Breast epithelium (tissue), 3 donors: ENCODE measurements at regions not wholly inside any gene's neighbourhood (a gene's known extent, or its start where the extent isn't known, plus 50 kb on each side); places are given as distances from the start of the nearest gene placed in this dataset.

ENCODE experiments used
- POLR2A ChIP-seq: fragments of 450-650 bp; IDR thresholded peaks from one replicate; pipeline ENCODE4 v1.6.1; 2016; ENCODE audit warnings: antibody characterized with exemption, mild to moderate bottlenecking, moderate library complexity
- POLR2AphosphoS5 ChIP-seq, 3 donors: sonication (generic); formaldehyde crosslinking; IDR thresholded peaks; one replicate each; pipeline ENCODE4 v1.6.1; 2017; ENCODE audit warnings: antibody characterized with exemption in 3 of 3
- TF ChIP-seq, protein P1 (sequence below), 3 donors: fragments of 450-650 bp; IDR thresholded peaks; one replicate each; pipeline ENCODE4 v1.5.1; 2016 to 2017; ENCODE audit warnings: antibody characterized with exemption in 3 of 3, mild to moderate bottlenecking in 3 of 3, moderate library complexity in 3 of 3

GRCh38 chr5:71838286-71838685 lies 119.2 kb downstream of the CARTPT start:
- TF ChIP-seq, protein P1, sequence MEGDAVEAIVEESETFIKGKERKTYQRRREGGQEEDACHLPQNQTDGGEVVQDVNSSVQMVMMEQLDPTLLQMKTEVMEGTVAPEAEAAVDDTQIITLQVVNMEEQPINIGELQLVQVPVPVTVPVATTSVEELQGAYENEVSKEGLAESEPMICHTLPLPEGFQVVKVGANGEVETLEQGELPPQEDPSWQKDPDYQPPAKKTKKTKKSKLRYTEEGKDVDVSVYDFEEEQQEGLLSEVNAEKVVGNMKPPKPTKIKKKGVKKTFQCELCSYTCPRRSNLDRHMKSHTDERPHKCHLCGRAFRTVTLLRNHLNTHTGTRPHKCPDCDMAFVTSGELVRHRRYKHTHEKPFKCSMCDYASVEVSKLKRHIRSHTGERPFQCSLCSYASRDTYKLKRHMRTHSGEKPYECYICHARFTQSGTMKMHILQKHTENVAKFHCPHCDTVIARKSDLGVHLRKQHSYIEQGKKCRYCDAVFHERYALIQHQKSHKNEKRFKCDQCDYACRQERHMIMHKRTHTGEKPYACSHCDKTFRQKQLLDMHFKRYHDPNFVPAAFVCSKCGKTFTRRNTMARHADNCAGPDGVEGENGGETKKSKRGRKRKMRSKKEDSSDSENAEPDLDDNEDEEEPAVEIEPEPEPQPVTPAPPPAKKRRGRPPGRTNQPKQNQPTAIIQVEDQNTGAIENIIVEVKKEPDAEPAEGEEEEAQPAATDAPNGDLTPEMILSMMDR (IDR thresholded peaks at IDR 0.05), result no peak
- TF ChIP-seq POLR2A (no peak), POLR2AphosphoS5 (IDR thresholded peaks at IDR 0.05) (no peak)
